HAP-1 (cell line): ENCODE measurements at regions not wholly inside any gene's neighbourhood (a gene's known extent, or its start where the extent isn't known, plus 50 kb on each side); places are given as distances from the start of the nearest gene placed in this dataset.
"Not testable (repeated sequence)": the region's sequence is repeated elsewhere in the genome, so short reads cannot be mapped to it uniquely, and the experiment has no call there.

ENCODE experiments used
- DNase-seq, 2 experiments: peaks; one replicate each; pipeline ENCODE4 v3.0.0-alpha.2; 2016 to 2020; ENCODE audit warnings: low spot score in 2 of 2
- H3K27me3 ChIP-seq: fragments of 250-450 bp; sonication (Bioruptor Pico); 2 replicates; pipeline ENCODE4 v1.5.1; 2020; ENCODE audit warnings: low read depth, mild to moderate bottlenecking, moderate library complexity
- H3K36me3 ChIP-seq: fragments of 250-450 bp; sonication (Bioruptor Pico); replicated peaks from 2 replicates; pipeline ENCODE4 v1.5.1; 2020; ENCODE audit warnings: mild to moderate bottlenecking
- H3K4me1 ChIP-seq: fragments of 250-450 bp; sonication (Bioruptor Pico); 2 replicates; pipeline ENCODE4 v1.5.1; 2020; ENCODE audit warnings: mild to moderate bottlenecking
- H3K4me3 ChIP-seq: fragments of 250-450 bp; sonication (Bioruptor Pico); 2 replicates; pipeline ENCODE4 v1.5.1; 2020; ENCODE audit warnings: mild to moderate bottlenecking, moderate library complexity
- H3K9me3 ChIP-seq: fragments of 250-450 bp; sonication (Bioruptor Pico); 2 replicates; pipeline ENCODE4 v1.5.1; 2020; ENCODE audit warnings: mild to moderate bottlenecking, moderate library complexity
- in situ Hi-C: fragments of 300-500 bp; cut with MboI; formaldehyde crosslinking; loops from 3 replicates; pipeline ENCODE4 v1.14.3; 2020; ENCODE audit warnings: low sequenced_read_pairs, inconsistent platforms, mixed read lengths

DNA sequence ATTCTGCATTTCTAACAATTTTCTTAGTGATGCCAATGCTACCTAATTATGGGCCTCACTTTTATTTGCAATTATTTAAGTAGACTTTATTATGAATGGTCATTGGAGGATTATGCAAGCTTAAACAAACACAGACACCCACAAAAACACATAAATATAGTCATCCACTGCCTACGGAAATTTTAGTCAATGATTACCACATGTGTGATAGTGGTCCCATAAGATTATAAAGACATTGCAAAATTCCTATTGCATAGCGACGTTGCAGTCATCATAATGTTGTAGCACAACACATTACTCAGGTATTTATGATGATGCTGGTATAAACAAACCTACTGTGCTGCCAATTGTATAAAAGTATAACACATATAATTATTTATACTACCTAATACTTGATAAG is 247.8 kb upstream of the ALCAM start:
- in situ Hi-C loops = no loop called here
- H3K4me3 ChIP-seq = no peak overlapping the region
- no peaks in the 10 kb centered on the region for H3K36me3 ChIP-seq
- no peaks in the 10 kb centered on the region for H3K9me3 ChIP-seq
- H3K27me3 ChIP-seq = no peaks in the 10 kb centered on the region
- DNase-seq = no peak
- H3K4me1 ChIP-seq = no peaks in the 10 kb centered on the region

DNA sequence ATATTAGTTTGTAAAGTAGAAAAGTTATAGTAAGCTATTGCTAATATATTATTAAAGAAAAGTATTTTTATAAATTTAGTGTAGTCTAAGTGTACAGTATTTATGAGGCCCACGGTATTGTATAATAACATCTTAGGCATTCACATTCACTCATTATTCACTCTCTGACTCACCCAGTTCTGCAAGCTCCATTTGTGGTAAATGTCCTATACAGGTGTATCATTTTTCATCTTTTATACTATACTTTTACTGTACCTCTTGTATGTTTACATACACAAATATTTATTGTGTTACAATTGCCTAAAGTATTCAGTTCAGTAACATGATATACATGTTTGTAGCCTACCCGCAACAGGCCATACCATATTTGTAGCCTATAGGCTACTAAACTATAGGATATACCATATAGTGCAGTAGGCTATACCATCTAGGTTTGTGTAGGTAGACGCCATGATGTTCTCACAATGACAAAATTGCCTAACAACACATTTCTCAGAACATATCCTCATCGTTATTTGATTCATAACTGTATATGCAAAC is 246.8 kb upstream of the ALCAM start:
- Histone ChIP-seq H3K36me3 (no peaks in the 10 kb centered on the region), H3K27me3 (no peaks in the 10 kb centered on the region), H3K4me3 (no peak overlapping the region), H3K4me1 (no peaks in the 10 kb centered on the region), H3K9me3 (0 out of 2 replicates have a peak, but pooled peaks cover 2% of the 10 kb centered on the region)
- in situ Hi-C loops = no loop called here
- DNase-seq = no peak

DNA sequence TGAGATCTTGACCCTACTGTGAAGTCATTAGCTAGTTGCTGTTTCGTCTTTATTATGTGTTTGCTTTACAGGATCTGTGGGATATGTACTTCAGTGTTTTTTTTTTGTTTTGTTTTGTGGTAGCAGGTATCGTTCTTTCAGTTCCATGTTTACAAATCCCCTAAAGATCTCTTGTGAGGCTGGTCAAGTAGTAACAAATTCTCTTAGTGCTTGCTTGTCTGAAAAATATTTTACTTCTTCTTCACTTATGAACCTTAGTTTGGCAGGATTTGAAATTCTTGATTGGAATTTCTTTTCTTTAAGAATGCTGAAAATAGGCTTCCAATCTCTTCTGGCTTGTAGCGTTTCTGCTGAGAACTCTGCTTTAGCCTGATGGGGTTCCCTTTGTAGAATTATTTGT is 235.8 kb upstream of the ALCAM start:
- H3K36me3 ChIP-seq = no peaks in the 10 kb centered on the region
- no peak overlapping the region for H3K4me3 ChIP-seq
- DNase-seq = no peak
- in situ Hi-C loops = no loop called here
- no peaks in the 10 kb centered on the region for H3K9me3 ChIP-seq
- H3K27me3 ChIP-seq = no peaks in the 10 kb centered on the region
- no peaks in the 10 kb centered on the region for H3K4me1 ChIP-seq

DNA sequence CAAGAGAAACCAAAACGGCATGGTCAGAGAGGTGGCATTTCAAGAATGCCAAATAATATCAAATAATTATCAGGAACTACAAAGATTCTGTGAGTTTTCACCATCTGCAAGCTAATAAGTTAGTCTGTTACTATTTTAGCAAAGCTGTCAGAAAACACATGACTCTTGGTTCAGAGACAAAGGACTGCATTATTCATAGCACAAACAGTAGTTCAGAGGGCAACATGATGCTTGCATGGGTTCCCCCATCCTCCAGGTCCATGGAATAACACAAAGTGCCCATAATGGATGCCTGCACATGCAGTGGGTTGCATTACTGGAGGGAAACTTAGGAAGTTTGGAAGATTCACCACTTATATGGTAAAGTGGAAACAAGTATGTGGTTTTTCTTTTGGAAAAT is 228.8 kb upstream of the ALCAM start:
- Histone ChIP-seq H3K4me3 (no peak overlapping the region), H3K4me1 (no peaks in the 10 kb centered on the region), H3K36me3 (no peaks in the 10 kb centered on the region), H3K9me3 (no peaks in the 10 kb centered on the region), H3K27me3 (no peaks in the 10 kb centered on the region)
- no peak for DNase-seq
- in situ Hi-C loops = no loop called here

GRCh38 chr3:105139881-105140560 is 226.7 kb upstream of the ALCAM start:
- Histone ChIP-seq H3K4me1 (no peaks in the 10 kb centered on the region), H3K4me3 (no peak overlapping the region), H3K36me3 (no peaks in the 10 kb centered on the region), H3K9me3 (no peaks in the 10 kb centered on the region), H3K27me3 (no peaks in the 10 kb centered on the region)
- in situ Hi-C loops = no loop called here
- no peak for DNase-seq

GRCh38 chr3:105140899-105141367 is 225.8 kb upstream of the ALCAM start:
- Histone ChIP-seq H3K27me3 (no peaks in the 10 kb centered on the region), H3K4me3 (no peak overlapping the region), H3K9me3 (no peaks in the 10 kb centered on the region), H3K4me1 (no peaks in the 10 kb centered on the region), H3K36me3 (no peaks in the 10 kb centered on the region)
- in situ Hi-C loops = no loop called here
- no peak for DNase-seq

DNA sequence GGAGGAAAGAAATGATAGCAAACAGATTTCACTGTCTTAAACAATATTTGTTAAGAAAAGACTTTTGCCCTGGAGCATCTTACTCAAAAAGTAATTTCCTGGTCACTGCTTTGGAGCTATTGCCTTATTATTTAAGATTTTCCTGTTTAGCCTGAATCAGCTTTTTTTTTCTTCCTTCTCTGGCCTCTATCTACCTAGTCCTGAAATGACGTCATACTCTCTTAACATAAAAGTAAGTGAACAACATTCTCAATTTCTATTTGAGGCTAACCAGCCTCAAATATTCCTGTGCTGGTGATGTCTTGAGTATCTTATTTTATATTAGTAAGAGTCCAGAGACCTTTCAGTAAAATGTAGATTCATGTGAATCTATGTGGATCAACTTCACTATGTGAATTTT is 221.9 kb upstream of the ALCAM start:
- Histone ChIP-seq H3K9me3 (no peaks in the 10 kb centered on the region), H3K4me1 (no peaks in the 10 kb centered on the region), H3K4me3 (no peak overlapping the region), H3K36me3 (no peaks in the 10 kb centered on the region), H3K27me3 (no peaks in the 10 kb centered on the region)
- in situ Hi-C loops = no loop called here
- no peak for DNase-seq

- Histone ChIP-seq H3K4me1 (no peaks in the 10 kb centered on the region), H3K9me3 (no peaks in the 10 kb centered on the region), H3K4me3 (no peak overlapping the region), H3K27me3 (no peaks in the 10 kb centered on the region), H3K36me3 (no peaks in the 10 kb centered on the region)
- in situ Hi-C loops = no loop called here
- DNase-seq = no peak
Measured at GRCh38 chr3:105145511-105145910, 221.2 kb upstream of the ALCAM start.

DNA sequence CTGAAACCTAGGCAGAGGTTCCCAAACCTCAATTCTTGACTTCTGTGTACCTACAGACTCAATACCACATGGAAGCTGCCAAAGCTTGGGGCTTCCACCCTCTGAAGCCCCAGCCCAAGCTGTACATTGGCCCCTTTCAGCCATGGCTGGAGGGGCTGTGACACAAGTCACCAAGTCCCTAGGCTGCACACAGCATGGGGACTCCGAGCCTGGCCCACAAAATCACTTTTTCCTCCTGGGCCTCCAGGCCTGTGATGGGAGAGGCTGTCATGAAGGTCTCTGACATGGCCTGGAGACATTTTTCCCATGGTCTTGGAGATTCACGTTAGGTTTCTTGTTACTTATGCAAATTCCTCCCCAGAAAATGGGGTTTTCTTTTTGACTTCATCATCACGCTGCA is 217.5 kb upstream of the ALCAM start:
- H3K4me3 ChIP-seq, H3K9me3 ChIP-seq, H3K27me3 ChIP-seq, H3K4me1 ChIP-seq, H3K36me3 ChIP-seq, in situ Hi-C loops, DNase-seq: not testable (repeated sequence)

GRCh38 chr3:105152987-105153386 is 213.7 kb upstream of the ALCAM start:
- Histone ChIP-seq H3K4me3 (no peak overlapping the region), H3K9me3 (no peaks in the 10 kb centered on the region), H3K4me1 (peaks cover 21% of the 10 kb centered on the region), H3K36me3 (no peaks in the 10 kb centered on the region), H3K27me3 (no peaks in the 10 kb centered on the region)
- in situ Hi-C loops = no loop called here
- no peak for DNase-seq

- no peak for DNase-seq
- Histone ChIP-seq H3K4me3 (no peak overlapping the region), H3K9me3 (no peaks in the 10 kb centered on the region), H3K27me3 (no peaks in the 10 kb centered on the region), H3K4me1 (peaks cover 21% of the 10 kb centered on the region), H3K36me3 (no peaks in the 10 kb centered on the region)
- in situ Hi-C loops = no loop called here
Measured at GRCh38 chr3:105154692-105155091, 212.0 kb upstream of the ALCAM start.

DNA sequence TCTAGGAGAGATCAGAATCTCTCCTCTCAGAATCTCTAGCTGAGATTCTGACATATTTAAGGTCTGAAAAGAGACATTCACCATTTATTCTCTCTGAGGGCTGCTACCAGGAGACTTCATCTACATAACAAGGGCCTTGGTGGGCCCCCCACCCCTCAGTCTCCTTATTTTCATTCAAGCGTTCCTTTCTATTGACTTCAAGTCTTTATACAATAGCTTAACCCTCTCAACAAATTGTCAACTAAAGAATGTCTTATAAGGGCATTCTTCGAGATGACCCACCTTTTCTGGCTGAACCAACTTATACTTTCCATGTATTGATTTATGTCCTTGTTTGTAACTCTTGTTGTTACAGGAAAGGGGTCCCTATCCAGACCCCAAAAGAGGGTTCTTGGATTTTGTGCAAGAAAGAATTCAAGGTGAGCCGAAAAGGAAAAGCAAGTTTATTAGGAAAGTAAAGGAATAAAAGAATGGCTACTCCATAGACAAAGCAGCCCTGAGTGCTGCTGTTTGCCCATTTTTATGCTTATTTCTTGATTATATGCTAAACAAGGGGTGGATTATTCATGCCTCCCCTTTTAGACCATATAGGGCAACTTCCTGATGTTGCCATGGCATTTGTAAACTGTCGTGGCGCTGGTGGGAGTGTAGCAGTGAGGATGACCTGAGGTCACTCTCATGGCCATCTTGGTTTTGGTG is 209.5 kb upstream of the ALCAM start:
- peak; percentile 47 to 64 for DNase-seq
- H3K4me3 ChIP-seq = no peak overlapping the region
- in situ Hi-C loops = no loop called here
- H3K36me3 ChIP-seq = no peaks in the 10 kb centered on the region
- H3K9me3 ChIP-seq = no peaks in the 10 kb centered on the region
- H3K27me3 ChIP-seq = no peaks in the 10 kb centered on the region
- peaks cover 21% of the 10 kb centered on the region for H3K4me1 ChIP-seq

DNA sequence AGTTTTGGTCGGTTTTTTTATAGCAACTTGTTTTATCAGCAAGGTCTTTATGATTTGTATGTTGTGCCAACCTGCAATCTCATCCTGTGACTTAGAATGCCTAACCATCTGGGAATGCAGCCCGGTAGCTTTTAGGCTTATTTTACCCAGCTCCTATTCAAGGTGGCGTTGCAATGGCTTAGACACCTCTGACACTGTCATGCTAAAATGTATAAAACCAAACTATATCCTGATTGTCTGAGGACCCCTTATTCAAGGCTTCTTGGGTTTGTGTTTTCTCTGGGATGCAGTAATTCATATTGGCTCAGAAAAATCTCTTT is 209.0 kb upstream of the ALCAM start:
- Histone ChIP-seq H3K4me3 (no peak overlapping the region), H3K9me3 (no peaks in the 10 kb centered on the region), H3K4me1 (peaks cover 21% of the 10 kb centered on the region), H3K27me3 (no peaks in the 10 kb centered on the region), H3K36me3 (no peaks in the 10 kb centered on the region)
- in situ Hi-C loops = no loop called here
- no peak for DNase-seq

GRCh38 chr3:105158286-105158685 is 208.4 kb upstream of the ALCAM start:
- H3K4me3 ChIP-seq = no peak overlapping the region
- in situ Hi-C loops = no loop called here
- H3K36me3 ChIP-seq = no peaks in the 10 kb centered on the region
- H3K9me3 ChIP-seq = no peaks in the 10 kb centered on the region
- DNase-seq = no peak
- H3K4me1 ChIP-seq = peaks cover 21% of the 10 kb centered on the region
- H3K27me3 ChIP-seq = no peaks in the 10 kb centered on the region
